KBM-7 (cell line): ENCODE measurements at regions not wholly inside any gene's neighbourhood (a gene's known extent, or its start where the extent isn't known, plus 50 kb on each side); places are given as distances from the start of the nearest gene placed in this dataset.

Experiments used
- DNase-seq: peaks from one replicate; pipeline ENCODE4 v3.0.0-alpha.2; 2015
- in situ Hi-C: fragments of 300-500 bp; cut with MboI; formaldehyde crosslinking; loops from 2 replicates; pipeline ENCODE4 v1.14.3; 2020; ENCODE audit warnings: low sequenced_read_pairs, low pct_unique_long_range_greater_than_20kb, mixed read lengths

GRCh38 chr1:30381671-30382365, 341.6 kb downstream of the MATN1 start:
- DNase-seq, result no peak
- in situ Hi-C loops, result no loop called here

DNA sequence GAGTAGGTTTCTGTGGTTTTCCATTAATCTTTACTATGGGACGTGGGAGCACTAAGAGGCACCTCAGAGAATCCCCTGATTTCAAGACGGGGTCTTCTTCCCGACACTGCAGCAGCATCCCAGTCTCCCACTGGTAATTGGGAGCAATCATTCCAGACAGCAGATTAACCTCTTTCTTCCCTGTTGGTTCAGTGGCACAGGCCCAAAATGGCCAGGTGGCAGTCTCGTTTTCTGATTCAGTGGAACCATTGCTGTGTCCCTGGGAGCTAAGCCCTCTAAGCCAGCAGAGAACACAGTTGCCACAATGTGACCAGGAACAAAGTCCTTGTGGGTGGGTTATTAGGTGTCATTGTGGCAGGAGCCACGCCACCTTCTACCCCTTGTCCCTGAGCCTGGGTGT, 342.1 kb downstream of the MATN1 start:
- DNase-seq, result no peak
- in situ Hi-C loops, result no loop called here

GRCh38 chr1:30380625-30380984, 342.8 kb downstream of the MATN1 start:
- no peak for DNase-seq
- in situ Hi-C loops, result no loop called here

GRCh38 chr1:30379684-30380624, 343.4 kb downstream of the MATN1 start:
- peak; percentile 75 for DNase-seq
- in situ Hi-C loops, result no loop called here

- in situ Hi-C loops, result no loop called here
- DNase-seq, result no peak
Measured at GRCh38 chr1:30378991-30379581, 344.3 kb downstream of the MATN1 start.

DNA sequence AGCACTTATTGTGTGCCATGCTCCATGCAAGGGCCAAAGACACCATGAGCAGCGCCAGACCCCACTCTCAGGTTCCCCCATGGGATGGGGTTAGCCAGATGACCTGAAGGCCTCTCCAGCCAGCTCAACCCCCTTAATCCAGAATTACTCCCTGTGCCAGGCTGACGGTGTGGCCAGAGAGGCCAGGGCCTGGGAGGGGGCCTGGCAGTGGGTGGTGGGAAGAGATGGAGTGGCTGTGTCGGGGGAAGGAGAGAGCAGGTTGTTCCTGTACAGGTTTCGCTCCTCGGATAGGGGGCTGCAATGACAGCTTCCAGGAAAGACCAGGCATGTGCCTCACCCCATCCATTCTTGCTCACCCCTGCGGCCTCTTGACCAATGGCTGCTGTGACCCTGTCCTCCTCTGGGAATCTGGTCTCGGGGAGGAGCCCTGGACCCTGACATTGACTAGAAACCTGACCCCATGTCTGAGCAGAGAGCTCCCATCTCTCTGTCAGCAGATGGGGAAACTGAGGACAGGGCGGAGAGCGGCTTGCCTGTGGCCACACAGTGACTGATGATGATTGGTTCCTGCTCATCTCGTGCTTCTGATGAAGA, 345.3 kb downstream of the MATN1 start:
- no peak for DNase-seq
- in situ Hi-C loops, result no loop called here

DNA sequence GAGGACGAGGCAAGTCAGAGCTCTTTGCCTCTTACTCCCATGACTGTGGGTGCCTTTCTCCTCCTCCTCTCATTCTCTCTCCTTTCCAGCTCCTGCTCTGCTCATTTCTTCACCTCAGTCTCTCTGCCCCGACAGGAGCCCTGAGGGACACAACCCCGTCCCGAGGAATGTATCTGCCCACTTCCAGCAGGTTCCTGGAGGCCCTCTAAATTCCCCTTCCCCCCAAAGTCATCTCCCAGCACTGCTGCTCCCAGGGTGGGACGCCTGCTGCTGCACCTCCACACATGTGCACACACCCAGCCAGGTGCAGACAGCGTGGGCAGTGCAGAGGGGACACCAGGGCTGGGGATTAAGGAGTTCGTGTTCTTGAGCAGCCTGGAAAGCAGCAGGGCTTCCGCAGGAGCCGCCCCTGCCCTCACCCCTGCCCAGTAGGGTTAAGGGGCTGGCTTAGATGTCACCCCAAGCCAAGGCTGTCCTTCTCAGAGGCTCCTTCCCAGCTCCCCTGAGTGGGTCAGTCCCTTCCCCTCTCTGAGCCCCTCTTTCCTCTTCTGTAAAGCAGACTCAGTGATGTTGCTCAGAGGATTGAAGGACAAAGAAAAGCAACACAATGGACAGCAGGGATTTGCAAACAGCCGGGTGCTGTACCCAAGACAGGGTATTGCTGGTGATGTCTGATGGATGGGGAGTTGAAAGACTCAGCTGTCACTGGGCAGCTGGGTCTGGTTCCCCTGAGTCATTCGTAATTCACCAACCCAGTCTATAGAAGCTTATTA, 346.0 kb downstream of the MATN1 start:
- in situ Hi-C loops, result no loop called here
- DNase-seq, result no peak

DNA sequence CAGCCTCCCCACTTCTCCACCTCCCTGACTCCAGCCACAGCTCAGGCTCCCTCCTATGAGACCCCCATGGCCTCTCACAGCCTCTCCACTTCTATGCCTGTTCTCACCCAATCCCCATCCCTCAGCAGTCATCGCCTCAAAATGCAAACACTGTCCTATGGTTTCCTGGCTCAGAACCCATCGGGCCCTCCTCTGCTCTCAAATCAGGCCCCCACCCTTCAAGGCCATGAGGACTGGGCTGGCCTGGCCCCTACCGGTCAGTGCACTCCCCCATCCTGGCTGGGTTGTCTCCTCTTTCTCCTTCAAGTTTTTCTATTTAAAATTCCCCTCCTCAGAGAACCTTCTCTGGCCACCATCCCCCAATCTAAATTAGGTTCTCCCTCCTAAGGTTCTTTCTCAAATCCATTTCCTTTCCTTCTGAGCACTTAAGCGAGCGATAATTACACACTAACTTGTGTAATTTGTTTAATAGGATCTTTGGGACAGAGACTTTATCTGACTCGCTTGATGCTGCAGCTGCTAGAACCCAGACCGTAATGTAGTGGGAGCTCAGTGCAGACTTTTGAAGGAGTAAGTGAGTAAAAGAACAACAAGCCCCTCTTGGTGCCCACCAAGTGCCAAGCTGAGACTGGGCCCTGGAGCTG, 347.2 kb downstream of the MATN1 start:
- no peak for DNase-seq
- in situ Hi-C loops, result no loop called here

DNA sequence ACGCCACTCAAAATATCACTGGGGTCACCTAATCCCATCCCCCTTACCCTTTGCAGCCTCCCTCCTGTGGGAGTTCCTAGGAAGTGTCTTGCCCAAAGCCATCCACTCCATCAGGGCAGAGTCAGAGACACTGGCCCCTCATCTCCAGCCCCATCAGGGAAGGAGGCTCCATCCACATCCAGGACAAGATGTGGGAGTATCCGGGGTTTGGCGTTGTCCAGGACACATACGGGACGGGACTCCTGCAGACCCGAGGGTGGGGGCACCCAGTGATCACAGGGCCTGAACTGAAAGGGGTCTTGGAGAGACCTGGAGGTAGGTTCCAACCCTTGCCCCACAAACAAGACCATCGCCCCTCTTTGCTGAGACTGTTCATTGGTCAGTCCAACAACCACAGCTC, 348.2 kb downstream of the MATN1 start:
- no peak for DNase-seq
- in situ Hi-C loops, result no loop called here

- in situ Hi-C loops, result no loop called here
- DNase-seq, result no peak
Measured at GRCh38 chr1:30374400-30375070, 348.9 kb downstream of the MATN1 start.

GRCh38 chr1:30373471-30374399, 349.6 kb downstream of the MATN1 start:
- no peak for DNase-seq
- in situ Hi-C loops, result no loop called here

- in situ Hi-C loops, result no loop called here
- peak; percentile 3 for DNase-seq
Measured at GRCh38 chr1:30372792-30373433, 350.5 kb downstream of the MATN1 start.

- in situ Hi-C loops, result no loop called here
- DNase-seq, result no peak
Measured at GRCh38 chr1:30371888-30372791, 351.2 kb downstream of the MATN1 start.

GRCh38 chr1:30371179-30371788, 352.1 kb downstream of the MATN1 start:
- in situ Hi-C loops, result no loop called here
- DNase-seq, result no peak

DNA sequence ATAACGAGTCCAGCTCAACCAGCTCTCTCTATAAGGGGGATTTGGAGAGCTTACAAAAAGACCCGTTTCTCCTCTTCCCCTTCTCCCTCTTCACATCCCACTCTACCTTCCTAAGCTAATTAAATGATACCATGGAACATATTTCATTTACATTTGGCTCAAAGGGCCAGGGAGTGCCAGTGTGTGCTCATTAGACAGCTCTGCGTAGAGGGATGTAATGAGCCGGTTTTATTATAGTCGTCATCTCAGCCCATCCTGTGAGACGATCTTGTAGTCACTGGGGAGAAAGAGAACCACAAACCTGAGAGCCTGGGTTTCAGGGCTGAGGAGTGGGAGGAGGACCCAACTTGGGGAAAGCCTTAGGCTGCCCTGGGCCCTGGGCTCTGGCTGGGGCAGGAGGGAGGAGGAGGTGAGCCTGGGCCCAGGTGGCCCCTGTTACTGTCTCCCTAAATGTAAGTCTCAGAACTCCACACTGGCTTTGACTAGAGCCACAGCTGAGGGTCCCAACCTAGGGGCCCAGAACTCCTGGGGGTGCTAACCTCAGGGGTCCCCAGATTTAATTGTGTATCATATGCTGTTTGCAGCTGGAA, 354.6 kb downstream of the MATN1 start:
- DNase-seq, result no peak
- in situ Hi-C loops, result no loop called here
